ENCODE measurements at regions not wholly inside any gene's neighbourhood (a gene's known extent, or its start where the extent isn't known, plus 50 kb on each side); places are given as distances from the start of the nearest gene placed in this dataset.
"Not testable (repeated sequence)": the region's sequence is repeated elsewhere in the genome, so short reads cannot be mapped to it uniquely, and the experiment has no call there.

- DNase-seq (ENCODE audit: low read depth) = no peak
These were observed 140.4 kb downstream of the MTHFS start for GRCh38 chr15:79756365-79756764.

DNA sequence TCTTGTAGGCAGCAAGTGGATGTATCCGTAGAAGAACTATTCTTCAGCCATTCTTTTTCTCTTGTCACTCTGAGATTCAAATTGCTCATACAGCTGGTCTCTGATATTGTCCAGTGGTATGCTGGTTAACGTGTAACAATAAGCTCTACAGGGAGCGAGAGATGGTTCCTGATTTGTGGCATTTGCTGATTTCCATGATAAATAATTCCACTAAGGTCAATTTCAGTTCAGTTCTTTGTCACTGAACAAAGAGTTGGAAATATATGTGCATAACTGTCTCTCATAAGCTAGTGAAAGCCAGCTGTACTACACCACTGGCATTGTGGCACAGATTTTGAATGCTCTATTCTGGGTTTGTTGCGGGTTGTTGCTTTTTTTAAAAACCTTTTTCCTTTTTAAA, 131.7 kb downstream of the MTHFS start:
- DNase-seq (ENCODE audit: low read depth) = no peak

DNA sequence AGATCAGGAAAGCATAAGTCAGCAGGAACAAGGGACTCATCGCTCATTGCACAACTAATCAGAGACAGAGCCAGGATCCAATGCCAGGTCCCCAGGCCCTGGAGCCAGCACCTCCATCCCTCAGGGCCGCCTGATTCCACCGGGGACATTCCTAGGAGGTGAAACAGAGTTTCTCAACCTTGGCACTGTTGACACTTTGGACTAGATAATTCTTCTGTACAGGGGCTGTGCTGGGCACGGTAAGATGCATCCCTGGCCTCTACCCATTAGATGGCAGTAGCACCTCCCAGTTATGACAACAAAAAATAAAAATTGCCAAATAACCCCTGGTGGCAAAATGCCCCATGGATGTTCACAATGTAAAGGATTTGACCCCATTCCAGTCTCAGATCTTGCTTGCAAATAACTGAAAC, 127.7 kb downstream of the MTHFS start:
- DNase-seq (ENCODE audit: low read depth) = no peak

DNA sequence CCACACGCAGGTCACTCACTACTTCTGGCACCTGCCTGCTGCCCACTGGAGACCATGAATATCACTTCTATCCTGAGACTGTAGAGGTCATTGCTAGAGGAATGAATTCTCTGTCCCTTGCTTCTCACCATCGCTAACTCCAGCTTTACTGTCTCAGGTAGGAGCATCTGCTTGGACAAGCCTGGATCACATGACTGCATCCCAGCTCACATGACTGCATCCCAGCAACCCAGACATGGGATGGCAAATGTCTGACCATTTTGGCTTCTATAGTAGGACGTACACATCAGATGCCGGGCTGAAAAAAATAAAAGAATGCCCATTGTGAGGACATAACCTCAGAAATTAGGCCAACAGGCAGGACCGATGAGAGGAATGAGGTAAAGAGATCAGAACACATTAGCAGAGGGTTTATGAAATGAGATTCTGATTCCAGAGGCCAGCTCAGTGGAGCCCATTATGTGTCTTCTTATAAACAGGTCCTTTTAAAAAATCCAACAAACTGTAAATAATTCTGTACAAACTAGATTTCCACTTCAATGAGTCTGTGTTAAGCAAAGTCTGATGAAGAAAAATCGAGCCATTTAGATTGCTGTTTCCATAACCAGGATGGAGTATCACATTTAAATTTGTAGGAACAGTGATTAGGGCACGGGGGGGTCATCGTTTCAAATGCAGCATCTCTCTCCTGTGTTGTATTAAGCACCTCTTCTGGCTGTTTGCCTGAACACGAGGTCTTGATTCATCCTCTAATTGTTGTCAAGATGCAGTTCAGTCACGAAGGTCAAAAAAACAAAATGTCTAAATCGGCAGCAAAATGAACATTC, 126.7 kb downstream of the MTHFS start:
- no peak for DNase-seq (ENCODE audit: low read depth)

GRCh38 chr15:79773128-79773527, 123.7 kb downstream of the MTHFS start:
- no peak for DNase-seq (ENCODE audit: low read depth)

GRCh38 chr15:79775821-79776220, 121.0 kb downstream of the MTHFS start:
- no peak for DNase-seq (ENCODE audit: low read depth)

- DNase-seq (ENCODE audit: low read depth) = no peak
These were observed 118.9 kb downstream of the MTHFS start for GRCh38 chr15:79777916-79778315.

DNA sequence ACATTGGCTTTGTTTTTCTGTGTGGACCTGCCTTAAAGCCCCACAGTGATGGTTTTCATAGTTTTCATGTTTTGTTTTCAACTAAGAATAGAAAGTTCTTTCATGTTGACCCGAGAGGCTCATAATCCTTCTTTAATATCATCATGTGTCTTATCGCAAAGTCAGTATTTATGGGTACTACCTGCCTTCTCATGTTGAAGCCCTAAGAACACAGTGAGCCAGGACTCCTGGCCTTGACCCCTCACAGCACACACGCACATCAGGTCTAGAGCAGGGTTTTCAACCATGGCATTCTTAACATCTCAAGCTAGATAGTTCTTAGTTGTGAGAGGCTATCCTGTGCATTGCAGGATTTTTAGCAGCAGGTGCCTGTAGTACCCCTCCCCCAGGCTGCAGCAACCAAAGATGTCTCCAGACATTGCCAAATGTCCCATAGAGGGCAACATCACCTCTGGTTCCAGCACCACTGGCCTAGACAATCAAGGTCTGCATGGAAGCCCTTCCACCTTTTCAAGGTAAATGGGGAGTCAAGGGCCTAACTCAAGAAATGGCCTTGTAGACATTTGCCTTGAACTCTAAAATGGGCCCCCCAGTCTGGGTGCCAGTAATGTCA, 118.3 kb downstream of the MTHFS start:
- DNase-seq (ENCODE audit: low read depth) = no peak

- DNase-seq (ENCODE audit: low read depth) = no peak
These were observed 117.1 kb downstream of the MTHFS start for GRCh38 chr15:79779746-79780145.

- not testable (repeated sequence) for DNase-seq (ENCODE audit: low read depth)
These were observed 114.5 kb downstream of the MTHFS start for GRCh38 chr15:79782307-79782706.
